B cell (primary cell): ENCODE measurements at regions not wholly inside any gene's neighbourhood (a gene's known extent, or its start where the extent isn't known, plus 50 kb on each side); places are given as distances from the start of the nearest gene placed in this dataset.

Experiments used
- ATAC-seq: fragments of 200-7000 bp; cut with Tn5 transposase; one replicate; pipeline ENCODE4 v1.10.0; 2021; ENCODE audit warnings: low read depth, mild to moderate bottlenecking, moderate number of reproducible peaks, moderate library complexity
- CTCF ChIA-PET: fragments of 350-600 bp; sonication (Branson Sonifier 250); formaldehyde crosslinking; loops from one replicate; lab custom pipeline; 2021; ENCODE audit warnings: antibody characterized with exemption, inconsistent platforms; lab: Charles Lee
- POLR2A ChIA-PET: fragments of 350-600 bp; sonication (Branson Sonifier 250); formaldehyde crosslinking; loops from one replicate; lab custom pipeline; 2021; ENCODE audit warnings: antibody characterized with exemption; lab: Charles Lee
- DNase-seq: peaks from one replicate; pipeline ENCODE4 v3.0.0; 2013
- H2AFZ ChIP-seq: 2 replicates; pipeline ENCODE4 v1.6.1; 2012; ENCODE audit warnings: mild to moderate bottlenecking, low read depth, low read length; ENCODE audit not compliant: insufficient read depth, poor library complexity, severe bottlenecking
- H3K27ac ChIP-seq, 2 donors: 1 replicate in 1 of 2; 2 replicates in 1 of 2; pipeline ENCODE4 v1.5.1; 2012 to 2013; ENCODE audit warnings: low read length in 2 of 2, mild to moderate bottlenecking in 2 of 2, moderate library complexity in 1 of 2
- H3K27me3 ChIP-seq, 4 experiments: fragments of 200-600 bp in 1 of 4; sonication (generic) in 1 of 4; replicated peaks in 1 of 4; 1 replicate in 2 of 4; 2 replicates in 2 of 4; pipeline versions ENCODE4 v1.6.1 to v1.7.0; 2013 to 2016; ENCODE audit warnings: low read length in 3 of 4, mild to moderate bottlenecking in 2 of 4, mixed read lengths in 1 of 4, moderate library complexity in 1 of 4; ENCODE audit not compliant: insufficient read depth in 4 of 4, control insufficient read depth in 3 of 4; ENCODE audit errors: control extremely low read depth in 1 of 4
- H3K36me3 ChIP-seq, 2 experiments: replicated peaks in 1 of 2; 1 replicate in 1 of 2; 2 replicates in 1 of 2; pipeline versions ENCODE4 v1.6.1 to v1.7.1; 2013; ENCODE audit warnings: low read length in 1 of 2; ENCODE audit not compliant: insufficient read depth in 2 of 2, control insufficient read depth in 1 of 2; ENCODE audit errors: control extremely low read depth in 1 of 2, extremely low read depth in 1 of 2
- H3K4me1 ChIP-seq, 2 donors: fragments of 200-600 bp in 1 of 2; sonication (generic) in 1 of 2; 1 replicate in 1 of 2; 2 replicates in 1 of 2; pipeline versions ENCODE4 v1.5.1 to v1.6.1; 2013 to 2017; ENCODE audit warnings: low read length in 2 of 2; ENCODE audit not compliant: control insufficient read depth in 2 of 2, insufficient read depth in 2 of 2
- H3K4me2 ChIP-seq: replicated peaks from 2 replicates; pipeline ENCODE3; 2012; ENCODE audit warnings: mild to moderate bottlenecking, low read depth, low read length; ENCODE audit not compliant: poor library complexity, severe bottlenecking
- H3K4me3 ChIP-seq, 5 experiments: fragments of 200-600 bp in 1 of 5; sonication (generic) in 1 of 5; 1 replicate in 3 of 5; 2 replicates in 2 of 5; pipeline versions ENCODE4 v1.5.1 to v1.7.0; 2011 to 2016; ENCODE audit warnings: low read length in 4 of 5, mild to moderate bottlenecking in 4 of 5, low read depth in 2 of 5, control low read depth in 1 of 5, moderate library complexity in 1 of 5; ENCODE audit not compliant: insufficient read depth in 1 of 5; ENCODE audit errors: control extremely low read depth in 1 of 5, extremely low read depth in 1 of 5
- H3K79me2 ChIP-seq: fragments of 200-600 bp; sonication (generic); one replicate; pipeline ENCODE4 v1.6.0; 2016; ENCODE audit warnings: low read length; ENCODE audit not compliant: control insufficient read depth, insufficient read depth
- H3K9ac ChIP-seq: fragments of 200-600 bp; sonication (generic); 2 replicates; pipeline ENCODE4 v1.6.1; 2017; ENCODE audit warnings: mild to moderate bottlenecking, low read length, moderate library complexity
- H3K9me3 ChIP-seq, 3 donors: one replicate each; pipeline versions ENCODE4 v1.6.1 to v1.7.1; 2013; ENCODE audit warnings: low read length in 2 of 3; ENCODE audit not compliant: control insufficient read depth in 2 of 3, insufficient read depth in 1 of 3; ENCODE audit errors: control extremely low read depth in 1 of 3
- H4K20me1 ChIP-seq: 2 replicates; pipeline ENCODE4 v1.6.0; 2012; ENCODE audit warnings: mild to moderate bottlenecking, low read length; ENCODE audit not compliant: insufficient read depth, control insufficient read depth, poor library complexity, severe bottlenecking
- H3K27ac Mint-ChIP-seq: one replicate; pipeline ENCODE4 v1.8.0; 2021; ENCODE audit warnings: mixed read lengths
- H3K27me3 Mint-ChIP-seq: one replicate; pipeline ENCODE4 v1.8.0; 2021; ENCODE audit warnings: mixed read lengths
- H3K4me1 Mint-ChIP-seq: one replicate; pipeline ENCODE4 v1.8.0; 2021; ENCODE audit warnings: mixed read lengths
- H3K4me3 Mint-ChIP-seq: one replicate; pipeline ENCODE4 v1.8.0; 2021; ENCODE audit warnings: mixed read lengths
- H3K9me3 Mint-ChIP-seq: one replicate; pipeline ENCODE4 v1.8.0; 2022; ENCODE audit warnings: mixed read lengths; ENCODE audit not compliant: insufficient read depth
- CTCF ChIP-seq: fragments of 200-600 bp; IDR thresholded peaks from one replicate; pipeline ENCODE4 v1.8.0; 2022; ENCODE audit warnings: antibody characterized with exemption, mild to moderate bottlenecking
- EZH2 ChIP-seq: IDR thresholded peaks from 2 replicates; pipeline ENCODE4 v1.6.1; 2012; ENCODE audit warnings: borderline replicate concordance, low read depth, mild to moderate bottlenecking, moderate library complexity, low read length; ENCODE audit not compliant: insufficient read depth, poor library complexity, severe bottlenecking
- WGBS: methylation state at CpG from one replicate; pipeline ENCODE4 v1.1.5; 2013; ENCODE audit warnings: missing lambda C conversion rate; ENCODE audit not compliant: insufficient coverage; 5-methylcytosine and 5-hydroxymethylcytosine counted together
- intact Hi-C: fragments of 100-400 bp; cut with micrococcal nuclease; formaldehyde crosslinking; loops from one replicate; pipeline ENCODE4 v1.10.0; 2022

DNA sequence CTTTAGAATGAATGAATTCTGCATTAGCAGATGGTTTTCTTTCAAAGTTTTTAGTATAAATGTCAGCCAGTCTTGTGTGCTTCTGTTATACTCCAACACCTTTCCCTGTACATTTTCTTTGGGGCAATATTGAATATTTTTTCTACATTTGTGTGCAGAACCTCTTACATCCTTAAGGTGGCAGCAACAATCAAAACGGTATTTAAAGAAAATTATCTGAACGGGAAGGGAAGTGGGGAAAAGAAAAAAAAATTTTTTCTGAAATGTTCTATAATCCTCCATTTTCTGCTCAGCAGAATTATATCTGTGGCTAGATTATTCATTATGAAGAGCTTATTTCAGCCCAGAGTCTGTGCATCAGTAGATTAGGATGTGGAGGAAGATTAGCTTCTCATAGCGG lies 347.3 kb upstream of the RAG2 start:
- no peak overlapping the region for H3K4me2 ChIP-seq
- no peaks in the 10 kb centered on the region for H3K4me1 Mint-ChIP-seq
- H3K79me2 ChIP-seq = no peaks in the 10 kb centered on the region
- H3K9me3 Mint-ChIP-seq = peaks cover 2% of the 10 kb centered on the region
- no peaks in the 10 kb centered on the region for H3K27me3 Mint-ChIP-seq
- intact Hi-C loops = no loop called here
- CTCF ChIA-PET = no interaction called here
- H3K4me3 ChIP-seq = no peak overlapping the region
- H4K20me1 ChIP-seq = no peaks in the 10 kb centered on the region
- ATAC-seq (no peak), DNase-seq (no peak)
- H3K4me3 Mint-ChIP-seq = no peak overlapping the region
- H2AFZ ChIP-seq = no peak overlapping the region
- TF ChIP-seq CTCF (peak; percentile 21), EZH2 (no peak)
- POLR2A ChIA-PET = no interaction called here
- H3K9ac ChIP-seq = no peak overlapping the region
- no peaks in the 10 kb centered on the region for H3K27me3 ChIP-seq
- no peaks in the 10 kb centered on the region for H3K4me1 ChIP-seq
- no peak overlapping the region for H3K27ac Mint-ChIP-seq
- H3K27ac ChIP-seq = no peak overlapping the region
- no CpG with 5 or more reads among the region's 3 CpGs for WGBS
- H3K36me3 ChIP-seq = no peaks in the 10 kb centered on the region
- no peaks in the 10 kb centered on the region for H3K9me3 ChIP-seq

- H3K27me3 ChIP-seq = no peaks in the 10 kb centered on the region
- no peak overlapping the region for H3K4me3 ChIP-seq
- DNase-seq = no peak
- no peaks in the 10 kb centered on the region for H3K4me1 Mint-ChIP-seq
- no peaks in the 10 kb centered on the region for H4K20me1 ChIP-seq
- no peaks in the 10 kb centered on the region for H3K79me2 ChIP-seq
- intact Hi-C loops = no loop called here
- H3K36me3 ChIP-seq = no peaks in the 10 kb centered on the region
- no peak overlapping the region for H3K4me3 Mint-ChIP-seq
- H2AFZ ChIP-seq = no peak overlapping the region
- no peaks in the 10 kb centered on the region for H3K27me3 Mint-ChIP-seq
- TF ChIP-seq EZH2 (no peak), CTCF (no peak)
- no peak overlapping the region for H3K9ac ChIP-seq
- ChIA-PET CTCF (no interaction called here), POLR2A (no interaction called here)
- no peak overlapping the region for H3K27ac Mint-ChIP-seq
- H3K27ac ChIP-seq = no peak overlapping the region
- no peak overlapping the region for H3K4me2 ChIP-seq
- no peaks in the 10 kb centered on the region for H3K9me3 Mint-ChIP-seq
- no peaks in the 10 kb centered on the region for H3K4me1 ChIP-seq
- ATAC-seq = no peak
- 100% methylated on average over 3 of the region's 5 CpGs for WGBS
- no peaks in the 10 kb centered on the region for H3K9me3 ChIP-seq
Observed at GRCh38 chr11:36933481-36933880, 335.4 kb upstream of the RAG2 start.
